Left ventricle myocardium inferior (tissue), 1 donor: ENCODE measurements at regions not wholly inside any gene's neighbourhood (a gene's known extent, or its start where the extent isn't known, plus 50 kb on each side); places are given as distances from the start of the nearest gene placed in this dataset.

Experiments
- DNase-seq: peaks from one replicate; pipeline ENCODE4 v3.0.0-alpha.2; 2020
- H3K27ac ChIP-seq: fragments of 200-600 bp; replicated peaks from 2 replicates; pipeline ENCODE4 v1.8.0; 2021
- H3K27me3 ChIP-seq: fragments of 200-600 bp; 2 replicates; pipeline ENCODE4 v1.8.0; 2021; ENCODE audit warnings: low read depth
- H3K36me3 ChIP-seq: fragments of 200-600 bp; 2 replicates; pipeline ENCODE4 v1.8.0; 2021
- H3K4me1 ChIP-seq: fragments of 200-600 bp; 2 replicates; pipeline ENCODE4 v1.8.0; 2021
- H3K4me3 ChIP-seq: fragments of 200-600 bp; 2 replicates; pipeline ENCODE4 v1.8.0; 2021; ENCODE audit warnings: mild to moderate bottlenecking, moderate library complexity
- H3K9me3 ChIP-seq: fragments of 200-600 bp; replicated peaks from 2 replicates; pipeline ENCODE4 v1.8.0; 2021
- CTCF ChIP-seq: fragments of 200-600 bp; IDR thresholded peaks from 2 replicates; pipeline ENCODE4 v1.8.0; 2021; ENCODE audit warnings: antibody characterized with exemption, mild to moderate bottlenecking, borderline replicate concordance
- intact Hi-C: fragments of 100-400 bp; cut with micrococcal nuclease; formaldehyde crosslinking; loops from one replicate; pipeline ENCODE4 v1.11.0; 2022
- donor health status: DM: no; HTN: yes; CAD: no; lungs with severe emphysema.

GRCh38 chr1:29523576-29523975 lies 287.3 kb downstream of the PTPRU start:
- Histone ChIP-seq H3K4me3 (no peak overlapping the region), H3K27me3 (peaks cover 96% of the 10 kb centered on the region), H3K36me3 (no peaks in the 10 kb centered on the region), H3K9me3 (peaks cover under 1% of the 10 kb centered on the region), H3K27ac (no peak overlapping the region), H3K4me1 (no peaks in the 10 kb centered on the region)
- intact Hi-C loops, result no loop called here
- DNase-seq, result no peak
- no peak for TF ChIP-seq CTCF

- DNase-seq, result no peak
- Histone ChIP-seq H3K27me3 (peaks cover 94% of the 10 kb centered on the region), H3K4me1 (no peaks in the 10 kb centered on the region), H3K9me3 (no peaks in the 10 kb centered on the region), H3K27ac (no peak overlapping the region), H3K4me3 (no peak overlapping the region), H3K36me3 (no peaks in the 10 kb centered on the region)
- TF ChIP-seq CTCF, result no peak
- intact Hi-C loops, result no loop called here
These were observed 286.8 kb downstream of the PTPRU start for GRCh38 chr1:29523136-29523535.

- no peak overlapping the region for H3K27ac ChIP-seq
- peaks cover 94% of the 10 kb centered on the region for H3K27me3 ChIP-seq
- H3K4me1 ChIP-seq, result no peaks in the 10 kb centered on the region
- no peaks in the 10 kb centered on the region for H3K36me3 ChIP-seq
- H3K4me3 ChIP-seq, result no peak overlapping the region
- H3K9me3 ChIP-seq, result no peaks in the 10 kb centered on the region
- TF ChIP-seq CTCF, result no peak
- intact Hi-C loops, result no loop called here
- no peak for DNase-seq
These were observed 285.7 kb downstream of the PTPRU start for GRCh38 chr1:29521811-29522580.

GRCh38 chr1:29521438-29521715 lies 285.1 kb downstream of the PTPRU start:
- Histone ChIP-seq H3K9me3 (no peaks in the 10 kb centered on the region), H3K4me1 (no peaks in the 10 kb centered on the region), H3K27ac (no peak overlapping the region), H3K27me3 (peaks cover 92% of the 10 kb centered on the region), H3K36me3 (no peaks in the 10 kb centered on the region), H3K4me3 (no peak overlapping the region)
- no peak for TF ChIP-seq CTCF
- intact Hi-C loops, result no loop called here
- DNase-seq, result no peak

- Histone ChIP-seq H3K9me3 (no peaks in the 10 kb centered on the region), H3K27me3 (peaks cover 92% of the 10 kb centered on the region), H3K27ac (no peak overlapping the region), H3K4me3 (no peak overlapping the region), H3K4me1 (no peaks in the 10 kb centered on the region), H3K36me3 (no peaks in the 10 kb centered on the region)
- intact Hi-C loops, result no loop called here
- no peak for TF ChIP-seq CTCF
- no peak for DNase-seq
These were observed 284.5 kb downstream of the PTPRU start for GRCh38 chr1:29520571-29521437.
